ENCODE measurements at regions not wholly inside any gene's neighbourhood (a gene's known extent, or its start where the extent isn't known, plus 50 kb on each side); places are given as distances from the start of the nearest gene placed in this dataset.
"Not testable (repeated sequence)": the region's sequence is repeated elsewhere in the genome, so short reads cannot be mapped to it uniquely, and the experiment has no call there.

- no peak for DNase-seq
Observed at GRCh38 chr21:22795091-22795490, 1796.9 kb downstream of the NCAM2 start.

- DNase-seq = no peak
Observed at GRCh38 chr21:22795644-22796043, 1797.4 kb downstream of the NCAM2 start.

GRCh38 chr21:22796147-22796546 lies 1797.9 kb downstream of the NCAM2 start:
- no peak for DNase-seq

GRCh38 chr21:22804151-22804550 lies 1805.9 kb downstream of the NCAM2 start:
- no peak for DNase-seq

- DNase-seq = no peak
Observed at GRCh38 chr21:22806278-22806677, 1808.1 kb downstream of the NCAM2 start.

- no peak for DNase-seq
Observed at GRCh38 chr21:22813201-22813600, 1815.0 kb downstream of the NCAM2 start.

- DNase-seq = not testable (repeated sequence)
Observed at GRCh38 chr21:22818681-22819485, 1820.7 kb downstream of the NCAM2 start.

- DNase-seq = no peak
Observed at GRCh38 chr21:22827422-22827821, 1829.2 kb downstream of the NCAM2 start.

- no peak for DNase-seq
Observed at GRCh38 chr21:22842875-22843274, 1844.7 kb downstream of the NCAM2 start.

GRCh38 chr21:22855581-22855980 lies 1857.4 kb downstream of the NCAM2 start:
- no peak for DNase-seq

- no peak for DNase-seq
Observed at GRCh38 chr21:22871692-22872091, 1873.5 kb downstream of the NCAM2 start.

GRCh38 chr21:22880573-22880972 lies 1882.4 kb downstream of the NCAM2 start:
- peak; percentile 2 for DNase-seq

GRCh38 chr21:22881131-22881530 lies 1882.9 kb downstream of the NCAM2 start:
- DNase-seq = no peak

- DNase-seq = no peak
Observed at GRCh38 chr21:22885079-22885478, 1886.9 kb downstream of the NCAM2 start.

GRCh38 chr21:22885614-22886013 lies 1887.4 kb downstream of the NCAM2 start:
- DNase-seq = no peak

GRCh38 chr21:22889445-22889844 lies 1891.2 kb downstream of the NCAM2 start:
- DNase-seq = no peak

- no peak for DNase-seq
Observed at GRCh38 chr21:22890656-22891055, 1892.4 kb downstream of the NCAM2 start.

GRCh38 chr21:22892028-22892427 lies 1893.8 kb downstream of the NCAM2 start:
- DNase-seq = no peak

- no peak for DNase-seq
Observed at GRCh38 chr21:22892740-22893139, 1894.5 kb downstream of the NCAM2 start.

- DNase-seq = no peak
Observed at GRCh38 chr21:22898051-22898665, 1899.9 kb downstream of the NCAM2 start.

- no peak for DNase-seq
Observed at GRCh38 chr21:22900490-22900889, 1902.3 kb downstream of the NCAM2 start.

- no peak for DNase-seq
Observed at GRCh38 chr21:22903851-22904250, 1905.6 kb downstream of the NCAM2 start.

GRCh38 chr21:22904385-22904784 lies 1906.2 kb downstream of the NCAM2 start:
- no peak for DNase-seq

GRCh38 chr21:22925032-22925431 lies 1926.8 kb downstream of the NCAM2 start:
- DNase-seq = no peak

All from fibroblast of skin of scalp (primary cell).